DOHH2 (cell line): ENCODE measurements at regions not wholly inside any gene's neighbourhood (a gene's known extent, or its start where the extent isn't known, plus 50 kb on each side); places are given as distances from the start of the nearest gene placed in this dataset.
"Not testable (repeated sequence)": the region's sequence is repeated elsewhere in the genome, so short reads cannot be mapped to it uniquely, and the experiment has no call there.

ENCODE experiments used
- H3F3A ChIP-seq: fragments of 200-600 bp; sonication (generic), shearing (Covaris generic); 2 replicates; pipeline ENCODE4 v1.6.0; 2016; ENCODE audit warnings: antibody characterized with exemption, mild to moderate bottlenecking; ENCODE audit not compliant: control insufficient read depth, insufficient read depth
- H3K27ac ChIP-seq: fragments of 200-600 bp; sonication (generic); 2 replicates; pipeline ENCODE4 v1.5.1; 2014; ENCODE audit warnings: low read depth, mild to moderate bottlenecking, low read length, moderate library complexity
- H3K27me3 ChIP-seq: fragments of 200-600 bp; sonication (generic); 2 replicates; pipeline ENCODE4 v1.6.1; 2014; ENCODE audit warnings: mild to moderate bottlenecking, low read length, mixed read lengths; ENCODE audit not compliant: control insufficient read depth
- H3K36me3 ChIP-seq: fragments of 200-600 bp; sonication (generic); 2 replicates; pipeline ENCODE4 v1.6.1; 2014; ENCODE audit warnings: mild to moderate bottlenecking, low read length, moderate library complexity, mixed read lengths; ENCODE audit not compliant: control insufficient read depth
- H3K4me1 ChIP-seq: fragments of 200-600 bp; sonication (generic); 2 replicates; pipeline ENCODE4 v1.6.1; 2014; ENCODE audit warnings: mild to moderate bottlenecking, low read length, mixed read lengths; ENCODE audit not compliant: control insufficient read depth
- H3K4me2 ChIP-seq: fragments of 200-600 bp; sonication (generic); 2 replicates; pipeline ENCODE4 v1.6.0; 2014; ENCODE audit warnings: mild to moderate bottlenecking, low read length, moderate library complexity
- H3K4me3 ChIP-seq: fragments of 200-600 bp; sonication (generic); 2 replicates; pipeline ENCODE4 v1.5.1; 2014; ENCODE audit warnings: mild to moderate bottlenecking, low read length, mixed read lengths
- H3K79me2 ChIP-seq: fragments of 200-600 bp; sonication (generic); 2 replicates; pipeline ENCODE4 v1.6.1; 2014; ENCODE audit warnings: mild to moderate bottlenecking, low read length, mixed read lengths; ENCODE audit not compliant: control insufficient read depth
- H3K9me2 ChIP-seq: fragments of 200-600 bp; sonication (generic); replicated peaks from 2 replicates; pipeline ENCODE4 v1.6.1; 2014; ENCODE audit warnings: mild to moderate bottlenecking, low read length, mixed read lengths; ENCODE audit not compliant: control insufficient read depth
- H3K9me3 ChIP-seq: fragments of 200-600 bp; sonication (generic); 2 replicates; pipeline ENCODE4 v1.6.1; 2014; ENCODE audit warnings: antibody characterized with exemption, low read length, mixed read lengths; ENCODE audit not compliant: control insufficient read depth, insufficient read depth
- H4K20me1 ChIP-seq: fragments of 200-600 bp; sonication (generic); 2 replicates; pipeline ENCODE4 v1.6.0; 2014; ENCODE audit warnings: low read depth, mild to moderate bottlenecking, antibody characterized with exemption, low read length, moderate library complexity; ENCODE audit not compliant: control insufficient read depth, insufficient read depth
- EZH2phosphoT487 ChIP-seq: fragments of 200-600 bp; sonication (generic); IDR thresholded peaks from 2 replicates; pipeline ENCODE4 v1.6.1; 2017; ENCODE audit warnings: borderline replicate concordance, mild to moderate bottlenecking, antibody characterized with exemption, low read length, moderate library complexity, mixed read lengths
- TF ChIP-seq, protein P1 (sequence below): fragments of 200-600 bp; sonication (generic); IDR thresholded peaks from one replicate; pipeline ENCODE4 v1.5.1; 2014; ENCODE audit warnings: antibody characterized with exemption, mild to moderate bottlenecking, low read depth, low read length; ENCODE audit not compliant: poor library complexity, severe bottlenecking

DNA sequence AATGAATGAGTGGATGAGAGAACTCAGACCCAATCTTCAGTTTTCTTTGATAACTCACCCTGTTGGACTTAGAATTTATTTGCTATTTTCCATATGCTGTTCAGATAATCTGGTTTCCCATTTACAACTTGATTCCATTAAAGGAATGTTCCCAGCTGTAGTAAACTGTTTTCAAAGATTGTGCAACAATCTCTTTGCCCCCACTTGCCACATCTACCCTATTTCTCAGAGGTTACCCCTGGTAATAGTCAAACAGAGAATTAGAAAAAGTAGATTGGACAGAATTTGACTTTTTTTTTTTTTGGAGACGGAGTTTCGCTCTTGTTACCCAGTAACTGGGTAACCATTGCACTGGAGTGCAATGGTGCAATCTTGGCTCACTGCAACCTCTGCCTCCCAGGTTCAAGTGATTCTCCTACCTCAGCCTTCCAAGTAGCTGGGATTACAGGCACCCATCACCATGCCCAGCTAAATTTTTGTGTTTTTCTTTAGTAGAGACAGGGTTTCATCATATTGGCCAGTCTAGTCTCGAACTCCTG, 93.4 kb upstream of the SIX2 start:
- Histone ChIP-seq H3K27me3 (0 out of 2 replicates have a peak, but pooled peaks cover 6% of the 10 kb centered on the region), H4K20me1 (no peaks in the 10 kb centered on the region), H3K79me2 (no peaks in the 10 kb centered on the region), H3K4me1 (no peaks in the 10 kb centered on the region), H3K9me3 (no peaks in the 10 kb centered on the region), H3K4me2 (no peak overlapping the region), H3F3A (no peaks in the 10 kb centered on the region), H3K9me2 (no peaks in the 10 kb centered on the region), H3K27ac (no peak overlapping the region), H3K4me3 (no peak overlapping the region), H3K36me3 (no peaks in the 10 kb centered on the region)
- TF ChIP-seq EZH2phosphoT487, result no peak
- TF ChIP-seq, protein P1, sequence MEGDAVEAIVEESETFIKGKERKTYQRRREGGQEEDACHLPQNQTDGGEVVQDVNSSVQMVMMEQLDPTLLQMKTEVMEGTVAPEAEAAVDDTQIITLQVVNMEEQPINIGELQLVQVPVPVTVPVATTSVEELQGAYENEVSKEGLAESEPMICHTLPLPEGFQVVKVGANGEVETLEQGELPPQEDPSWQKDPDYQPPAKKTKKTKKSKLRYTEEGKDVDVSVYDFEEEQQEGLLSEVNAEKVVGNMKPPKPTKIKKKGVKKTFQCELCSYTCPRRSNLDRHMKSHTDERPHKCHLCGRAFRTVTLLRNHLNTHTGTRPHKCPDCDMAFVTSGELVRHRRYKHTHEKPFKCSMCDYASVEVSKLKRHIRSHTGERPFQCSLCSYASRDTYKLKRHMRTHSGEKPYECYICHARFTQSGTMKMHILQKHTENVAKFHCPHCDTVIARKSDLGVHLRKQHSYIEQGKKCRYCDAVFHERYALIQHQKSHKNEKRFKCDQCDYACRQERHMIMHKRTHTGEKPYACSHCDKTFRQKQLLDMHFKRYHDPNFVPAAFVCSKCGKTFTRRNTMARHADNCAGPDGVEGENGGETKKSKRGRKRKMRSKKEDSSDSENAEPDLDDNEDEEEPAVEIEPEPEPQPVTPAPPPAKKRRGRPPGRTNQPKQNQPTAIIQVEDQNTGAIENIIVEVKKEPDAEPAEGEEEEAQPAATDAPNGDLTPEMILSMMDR, result no peak

DNA sequence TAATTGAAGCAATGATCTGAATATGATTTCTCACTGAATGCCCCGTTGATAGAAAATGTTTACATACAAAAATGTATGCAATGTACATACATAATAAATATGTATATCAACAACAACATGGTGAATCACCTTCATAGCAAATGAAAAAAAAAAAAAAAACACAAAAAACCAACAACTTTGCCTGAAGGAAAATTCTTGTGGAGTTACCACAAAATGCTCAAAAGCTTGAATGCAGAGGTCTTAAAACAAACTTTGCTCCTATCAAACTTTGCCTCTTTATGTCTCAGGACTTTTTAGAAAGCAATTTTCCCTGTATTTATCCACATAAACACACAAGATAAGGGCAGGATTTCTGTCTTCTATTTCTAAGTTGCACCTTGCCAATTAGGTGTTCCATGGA, 92.9 kb upstream of the SIX2 start:
- Histone ChIP-seq H3K4me3 (no peak overlapping the region), H4K20me1 (no peaks in the 10 kb centered on the region), H3K36me3 (no peaks in the 10 kb centered on the region), H3K4me2 (no peak overlapping the region), H3K79me2 (no peaks in the 10 kb centered on the region), H3K27me3 (0 out of 2 replicates have a peak, but pooled peaks cover 6% of the 10 kb centered on the region), H3K9me3 (no peaks in the 10 kb centered on the region), H3F3A (no peaks in the 10 kb centered on the region), H3K27ac (no peak overlapping the region), H3K4me1 (no peaks in the 10 kb centered on the region), H3K9me2 (no peaks in the 10 kb centered on the region)
- TF ChIP-seq EZH2phosphoT487, result no peak

DNA sequence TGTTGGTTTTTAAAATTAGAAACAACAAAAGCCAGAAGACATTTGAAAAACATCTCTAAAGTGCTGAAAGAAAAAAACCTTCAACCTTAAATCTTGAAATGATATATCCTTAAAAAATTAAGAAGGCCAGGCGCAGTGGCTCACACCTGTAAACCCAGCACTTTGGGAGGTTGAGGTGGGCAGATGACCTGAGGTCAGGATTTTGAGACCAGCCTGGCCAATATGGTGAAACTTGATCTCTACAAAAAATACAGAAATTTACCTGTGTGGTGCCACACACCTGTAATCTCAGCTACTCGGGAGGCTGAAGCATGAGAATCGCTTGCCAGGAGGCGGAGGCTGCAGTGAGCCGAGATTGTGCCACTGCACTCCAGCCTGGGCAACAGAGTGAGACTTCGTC, 87.7 kb upstream of the SIX2 start:
- Histone ChIP-seq H3K27ac (no peak overlapping the region), H4K20me1 (no peaks in the 10 kb centered on the region), H3K4me2 (no peak overlapping the region), H3K4me1 (no peaks in the 10 kb centered on the region), H3K9me2 (no peaks in the 10 kb centered on the region), H3K79me2 (no peaks in the 10 kb centered on the region), H3K36me3 (no peaks in the 10 kb centered on the region), H3K27me3 (0 out of 2 replicates have a peak, but pooled peaks cover 2% of the 10 kb centered on the region), H3K4me3 (no peak overlapping the region), H3K9me3 (no peaks in the 10 kb centered on the region), H3F3A (no peaks in the 10 kb centered on the region)
- no peak for TF ChIP-seq EZH2phosphoT487
- TF ChIP-seq, protein P1, result no peak

DNA sequence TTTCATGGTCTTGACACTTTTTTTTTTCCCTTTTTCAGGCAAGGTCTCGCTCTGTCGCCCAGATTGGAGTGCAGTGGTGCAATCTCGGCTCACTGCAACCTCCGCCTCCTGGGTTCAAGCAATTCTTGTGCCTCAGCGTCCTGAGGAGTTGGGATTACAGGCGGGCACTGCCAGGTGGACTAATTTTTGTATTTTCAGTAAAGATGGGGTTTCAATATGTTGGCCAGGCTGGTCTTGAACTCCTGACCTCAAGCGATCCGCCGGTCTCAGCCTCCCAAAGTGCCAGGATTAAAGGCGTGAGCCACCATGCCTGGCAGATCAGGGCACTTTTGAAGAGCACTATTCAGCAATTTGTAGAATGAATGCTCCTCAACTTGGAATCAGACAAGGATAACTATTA, 86.8 kb upstream of the SIX2 start:
- H3K9me2 ChIP-seq, H3K27me3 ChIP-seq, H3K27ac ChIP-seq, H3K9me3 ChIP-seq, H3F3A ChIP-seq, H3K4me2 ChIP-seq, H3K36me3 ChIP-seq, H4K20me1 ChIP-seq, H3K4me3 ChIP-seq, H3K79me2 ChIP-seq, H3K4me1 ChIP-seq: not testable (repeated sequence)
